Body of pancreas (tissue), 4 donors: ENCODE measurements at regions not wholly inside any gene's neighbourhood (a gene's known extent, or its start where the extent isn't known, plus 50 kb on each side); places are given as distances from the start of the nearest gene placed in this dataset.

Source experiments
- ATAC-seq: fragments of 150-250 bp; one replicate; pipeline ENCODE4 v1.9.1; 2016
- DNase-seq, 4 donors: peaks; one replicate each; pipeline ENCODE4 v3.0.0-alpha.2; 2019
- H3K27ac ChIP-seq, 4 donors: fragments of 200-600 bp; sonication (generic); 1 replicate in 3 of 4; 2 replicates in 1 of 4; pipeline versions ENCODE4 v1.5.1 to v1.6.1; 2016 to 2019; ENCODE audit warnings: mild to moderate bottlenecking in 1 of 4, mixed read lengths in 1 of 4, moderate library complexity in 1 of 4
- H3K27me3 ChIP-seq, 2 donors: fragments of 200-600 bp; sonication (generic); one replicate each; pipeline ENCODE4 v1.6.0; 2016; ENCODE audit warnings: mild to moderate bottlenecking in 1 of 2
- H3K36me3 ChIP-seq, 2 donors: fragments of 200-600 bp; sonication (generic); replicated peaks in 1 of 2; 2 replicates each; pipeline ENCODE4 v1.5.1; 2016; ENCODE audit warnings: low read depth in 2 of 2; ENCODE audit not compliant: insufficient read depth in 1 of 2
- H3K4me1 ChIP-seq: fragments of 200-600 bp; sonication (generic); one replicate; pipeline ENCODE4 v1.6.0; 2016
- H3K4me3 ChIP-seq, 2 donors: fragments of 200-600 bp; sonication (generic); 1 replicate in 1 of 2; 2 replicates in 1 of 2; pipeline ENCODE4 v1.5.1; 2016 to 2019
- H3K9me3 ChIP-seq, 3 donors: fragments of 200-600 bp; sonication (generic); 1 replicate in 2 of 3; 2 replicates in 1 of 3; pipeline ENCODE4 v1.5.1; 2016
- POLR2A ChIP-seq, 3 donors: fragments of 450-650 bp; IDR thresholded peaks; one replicate each; pipeline ENCODE4 v1.6.1; 2016; ENCODE audit warnings: antibody characterized with exemption in 3 of 3, mild to moderate bottlenecking in 2 of 3
- WGBS, 2 donors: methylation state at CpG; one replicate each; pipeline ENCODE4 v1.1.5; 2017; 5-methylcytosine and 5-hydroxymethylcytosine counted together
- intact Hi-C: fragments of 100-400 bp; cut with DNase I; formaldehyde crosslinking; loops from one replicate; pipeline ENCODE4 v1.15.1; 2023
- TF ChIP-seq, protein P1 (sequence below), 7 experiments: fragments of 450-650 bp in 4 of 7; fragments of 200-600 bp in 3 of 7; sonication (generic) in 3 of 7; IDR thresholded peaks; one replicate each; pipeline ENCODE4 v1.5.1; 2016 to 2019; ENCODE audit warnings: antibody characterized with exemption in 7 of 7

DNA sequence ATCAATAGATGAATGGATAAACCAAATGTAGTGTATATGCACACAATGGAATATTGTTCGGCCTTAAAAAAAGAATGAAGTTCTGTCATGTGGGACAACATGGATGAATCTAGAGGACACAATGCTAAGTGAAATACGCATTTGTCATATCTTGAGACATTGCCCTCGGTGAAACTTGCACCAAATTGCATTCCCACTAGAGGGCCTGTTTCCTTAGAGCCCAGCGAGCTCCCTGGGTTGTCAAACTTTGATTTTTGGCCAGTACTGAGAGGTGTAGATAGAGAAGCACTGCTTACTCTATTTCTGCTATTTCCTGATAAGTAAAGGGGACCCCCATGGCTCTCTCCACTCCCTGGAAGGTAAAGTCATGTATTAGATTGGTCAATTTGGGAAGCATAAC lies 157.1 kb downstream of the GPAM start:
- intact Hi-C loops, result no loop called here
- Histone ChIP-seq H3K27me3 (no peaks in the 10 kb centered on the region), H3K4me1 (no peaks in the 10 kb centered on the region), H3K27ac (no peak overlapping the region), H3K36me3 (no peaks in the 10 kb centered on the region), H3K9me3 (peaks cover 0 to 3% (median 0%) of the 10 kb centered on the region in 3 donors), H3K4me3 (no peak overlapping the region)
- no peak for ATAC-seq
- 62 to 75% methylated on average over 4 of the region's 4 CpGs for WGBS, 2 donors
- TF ChIP-seq POLR2A (IDR thresholded peaks at IDR 0.05), result no peak
- TF ChIP-seq, protein P1, sequence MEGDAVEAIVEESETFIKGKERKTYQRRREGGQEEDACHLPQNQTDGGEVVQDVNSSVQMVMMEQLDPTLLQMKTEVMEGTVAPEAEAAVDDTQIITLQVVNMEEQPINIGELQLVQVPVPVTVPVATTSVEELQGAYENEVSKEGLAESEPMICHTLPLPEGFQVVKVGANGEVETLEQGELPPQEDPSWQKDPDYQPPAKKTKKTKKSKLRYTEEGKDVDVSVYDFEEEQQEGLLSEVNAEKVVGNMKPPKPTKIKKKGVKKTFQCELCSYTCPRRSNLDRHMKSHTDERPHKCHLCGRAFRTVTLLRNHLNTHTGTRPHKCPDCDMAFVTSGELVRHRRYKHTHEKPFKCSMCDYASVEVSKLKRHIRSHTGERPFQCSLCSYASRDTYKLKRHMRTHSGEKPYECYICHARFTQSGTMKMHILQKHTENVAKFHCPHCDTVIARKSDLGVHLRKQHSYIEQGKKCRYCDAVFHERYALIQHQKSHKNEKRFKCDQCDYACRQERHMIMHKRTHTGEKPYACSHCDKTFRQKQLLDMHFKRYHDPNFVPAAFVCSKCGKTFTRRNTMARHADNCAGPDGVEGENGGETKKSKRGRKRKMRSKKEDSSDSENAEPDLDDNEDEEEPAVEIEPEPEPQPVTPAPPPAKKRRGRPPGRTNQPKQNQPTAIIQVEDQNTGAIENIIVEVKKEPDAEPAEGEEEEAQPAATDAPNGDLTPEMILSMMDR (IDR thresholded peaks at IDR 0.05), result no peak
- no peak for DNase-seq

GRCh38 chr10:112027731-112028280 lies 155.8 kb downstream of the GPAM start:
- Histone ChIP-seq H3K27ac (no peak overlapping the region), H3K36me3 (no peaks in the 10 kb centered on the region), H3K4me3 (no peak overlapping the region), H3K9me3 (peaks cover 0 to 3% (median 0%) of the 10 kb centered on the region in 3 donors), H3K4me1 (no peaks in the 10 kb centered on the region), H3K27me3 (no peaks in the 10 kb centered on the region)
- TF ChIP-seq POLR2A (IDR thresholded peaks at IDR 0.05), result no peak
- TF ChIP-seq, protein P1 (IDR thresholded peaks at IDR 0.05), result no peak
- WGBS, 2 donors, result 69 to 73% methylated on average over 4 of the region's 4 CpGs
- intact Hi-C loops, result no loop called here
- DNase-seq, result no peak
- ATAC-seq, result no peak

DNA sequence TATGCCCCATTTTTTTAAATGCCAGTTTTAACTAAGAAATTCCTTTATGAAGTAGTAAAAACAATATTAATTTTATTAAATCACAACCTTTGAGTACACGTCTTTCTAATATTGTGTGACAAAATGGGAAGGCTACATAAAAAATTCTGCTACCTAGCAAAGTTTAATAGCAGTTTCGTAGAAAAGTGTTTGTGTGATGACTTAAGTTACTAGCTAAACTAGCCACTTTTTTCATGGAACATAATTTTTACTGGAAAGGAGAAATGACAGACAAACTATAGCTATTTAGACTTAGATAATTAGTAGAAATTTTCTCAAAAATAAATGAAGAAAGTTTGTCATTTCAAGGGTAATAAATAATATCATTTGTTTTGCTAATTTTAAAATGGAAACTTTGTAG lies 153.1 kb downstream of the GPAM start:
- TF ChIP-seq, protein P1 (IDR thresholded peaks at IDR 0.05), result no peak
- TF ChIP-seq POLR2A (IDR thresholded peaks at IDR 0.05), result no peak
- H3K36me3 ChIP-seq, result no peaks in the 10 kb centered on the region
- no peak overlapping the region for H3K27ac ChIP-seq
- H3K4me3 ChIP-seq, result no peak overlapping the region
- DNase-seq (no peak), ATAC-seq (no peak)
- intact Hi-C loops, result no loop called here
- H3K9me3 ChIP-seq, result peaks cover 0 to 3% (median 0%) of the 10 kb centered on the region in 3 donors
- 47 to 50% methylated on average over 2 of the region's 2 CpGs for WGBS, 2 donors
- H3K4me1 ChIP-seq, result no peaks in the 10 kb centered on the region
- H3K27me3 ChIP-seq, result no peaks in the 10 kb centered on the region

DNA sequence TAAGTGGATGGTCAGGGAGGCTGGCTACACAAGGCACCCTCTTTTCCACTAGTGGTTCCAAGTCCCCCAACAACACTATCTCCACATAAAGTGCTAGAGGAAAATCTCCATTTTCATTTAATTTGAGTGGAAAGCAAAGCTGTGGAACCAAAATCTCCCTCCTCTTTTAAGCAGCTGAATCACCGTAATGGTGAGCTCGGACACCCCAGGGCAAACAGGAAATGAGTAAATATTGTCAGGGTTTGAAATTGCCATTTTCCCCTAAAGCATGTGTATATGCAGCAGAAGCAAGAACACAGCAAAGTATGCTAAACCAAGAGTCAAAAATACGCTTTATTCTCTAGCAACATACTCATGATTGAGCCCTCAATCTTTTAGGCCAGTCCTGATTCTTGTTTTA lies 143.7 kb downstream of the GPAM start:
- Histone ChIP-seq H3K9me3 (no peaks in the 10 kb centered on the region), H3K27me3 (no peaks in the 10 kb centered on the region), H3K27ac (no peak overlapping the region), H3K4me3 (no peak overlapping the region), H3K4me1 (no peaks in the 10 kb centered on the region), H3K36me3 (no peaks in the 10 kb centered on the region)
- no peak for TF ChIP-seq POLR2A (IDR thresholded peaks at IDR 0.05)
- TF ChIP-seq, protein P1 (IDR thresholded peaks at IDR 0.05), result no peak
- WGBS, 2 donors, result 69 to 90% methylated on average over 3 of the region's 3 CpGs
- ATAC-seq (no peak), DNase-seq (no peak)
- intact Hi-C loops, result no loop called here

- ATAC-seq (no peak), DNase-seq (no peak)
- WGBS, 2 donors, result 68 to 74% methylated on average over 3 of the region's 3 CpGs
- Histone ChIP-seq H3K27me3 (no peaks in the 10 kb centered on the region), H3K9me3 (no peaks in the 10 kb centered on the region), H3K36me3 (no peaks in the 10 kb centered on the region), H3K4me3 (no peak overlapping the region), H3K27ac (no peak overlapping the region), H3K4me1 (no peaks in the 10 kb centered on the region)
- no peak for TF ChIP-seq POLR2A (IDR thresholded peaks at IDR 0.05)
- TF ChIP-seq, protein P1 (IDR thresholded peaks at IDR 0.05), result no peak
- intact Hi-C loops, result no loop called here
Measured at GRCh38 chr10:112040696-112041095, 142.9 kb downstream of the GPAM start.
